ENCODE measurements at regions not wholly inside any gene's neighbourhood (a gene's known extent, or its start where the extent isn't known, plus 50 kb on each side); places are given as distances from the start of the nearest gene placed in this dataset.

DNA sequence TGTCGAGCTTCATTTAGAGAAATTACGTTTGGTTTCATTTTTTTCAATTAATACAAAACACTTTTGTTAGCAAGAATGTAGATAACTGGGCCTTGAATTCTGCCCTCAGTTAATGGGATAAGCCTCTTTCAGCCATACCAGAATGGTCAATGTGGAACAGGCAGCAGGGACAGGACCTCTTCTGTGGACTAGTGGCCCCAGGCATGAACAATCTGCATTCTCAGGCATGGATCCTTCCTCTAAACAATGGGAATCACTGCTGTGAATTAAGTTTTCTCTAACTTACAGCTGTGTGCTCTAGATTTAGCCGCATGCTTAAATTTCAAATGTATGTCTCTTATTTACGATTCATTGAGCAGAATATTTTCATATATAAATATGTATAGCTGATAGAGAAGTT is 237.7 kb upstream of the PRKCQ start:
- TF ChIP-seq BHLHE40 (IDR thresholded peaks at IDR 0.05; ENCODE audit: low read length) (no peak), POLR2AphosphoS5 (IDR thresholded peaks at IDR 0.05; ENCODE audit: low read depth, low read length) (no peak)
- TF ChIP-seq, protein P1, sequence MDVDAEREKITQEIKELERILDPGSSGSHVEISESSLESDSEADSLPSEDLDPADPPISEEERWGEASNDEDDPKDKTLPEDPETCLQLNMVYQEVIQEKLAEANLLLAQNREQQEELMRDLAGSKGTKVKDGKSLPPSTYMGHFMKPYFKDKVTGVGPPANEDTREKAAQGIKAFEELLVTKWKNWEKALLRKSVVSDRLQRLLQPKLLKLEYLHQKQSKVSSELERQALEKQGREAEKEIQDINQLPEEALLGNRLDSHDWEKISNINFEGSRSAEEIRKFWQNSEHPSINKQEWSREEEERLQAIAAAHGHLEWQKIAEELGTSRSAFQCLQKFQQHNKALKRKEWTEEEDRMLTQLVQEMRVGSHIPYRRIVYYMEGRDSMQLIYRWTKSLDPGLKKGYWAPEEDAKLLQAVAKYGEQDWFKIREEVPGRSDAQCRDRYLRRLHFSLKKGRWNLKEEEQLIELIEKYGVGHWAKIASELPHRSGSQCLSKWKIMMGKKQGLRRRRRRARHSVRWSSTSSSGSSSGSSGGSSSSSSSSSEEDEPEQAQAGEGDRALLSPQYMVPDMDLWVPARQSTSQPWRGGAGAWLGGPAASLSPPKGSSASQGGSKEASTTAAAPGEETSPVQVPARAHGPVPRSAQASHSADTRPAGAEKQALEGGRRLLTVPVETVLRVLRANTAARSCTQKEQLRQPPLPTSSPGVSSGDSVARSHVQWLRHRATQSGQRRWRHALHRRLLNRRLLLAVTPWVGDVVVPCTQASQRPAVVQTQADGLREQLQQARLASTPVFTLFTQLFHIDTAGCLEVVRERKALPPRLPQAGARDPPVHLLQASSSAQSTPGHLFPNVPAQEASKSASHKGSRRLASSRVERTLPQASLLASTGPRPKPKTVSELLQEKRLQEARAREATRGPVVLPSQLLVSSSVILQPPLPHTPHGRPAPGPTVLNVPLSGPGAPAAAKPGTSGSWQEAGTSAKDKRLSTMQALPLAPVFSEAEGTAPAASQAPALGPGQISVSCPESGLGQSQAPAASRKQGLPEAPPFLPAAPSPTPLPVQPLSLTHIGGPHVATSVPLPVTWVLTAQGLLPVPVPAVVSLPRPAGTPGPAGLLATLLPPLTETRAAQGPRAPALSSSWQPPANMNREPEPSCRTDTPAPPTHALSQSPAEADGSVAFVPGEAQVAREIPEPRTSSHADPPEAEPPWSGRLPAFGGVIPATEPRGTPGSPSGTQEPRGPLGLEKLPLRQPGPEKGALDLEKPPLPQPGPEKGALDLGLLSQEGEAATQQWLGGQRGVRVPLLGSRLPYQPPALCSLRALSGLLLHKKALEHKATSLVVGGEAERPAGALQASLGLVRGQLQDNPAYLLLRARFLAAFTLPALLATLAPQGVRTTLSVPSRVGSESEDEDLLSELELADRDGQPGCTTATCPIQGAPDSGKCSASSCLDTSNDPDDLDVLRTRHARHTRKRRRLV (CRISPR knock-in tag; IDR thresholded peaks at IDR 0.05), result no peak
